GM10266 (cell line): ENCODE measurements at regions not wholly inside any gene's neighbourhood (a gene's known extent, or its start where the extent isn't known, plus 50 kb on each side); places are given as distances from the start of the nearest gene placed in this dataset.
A peak's percentile ranks its signal among the peaks of the same experiment; 100 is the strongest.

Experiments used
- DNase-seq: peaks from one replicate; pipeline ENCODE4 v3.0.0; 2012; ENCODE audit errors: extremely low spot score
- CTCF ChIP-seq: IDR thresholded peaks from 2 replicates; pipeline ENCODE4 v1.5.1; 2012; ENCODE audit warnings: mild to moderate bottlenecking, low read depth; ENCODE audit not compliant: control insufficient read depth, insufficient read depth; ENCODE audit errors: missing control alignments

- no peak for TF ChIP-seq CTCF
- DNase-seq, result no peak
Observed at GRCh38 chr6:51542475-51542874, 544.9 kb downstream of the PKHD1 start.

GRCh38 chr6:51550243-51550642 lies 537.2 kb downstream of the PKHD1 start:
- no peak for DNase-seq
- TF ChIP-seq CTCF, result no peak

- no peak for TF ChIP-seq CTCF
- no peak for DNase-seq
Observed at GRCh38 chr6:51552435-51552834, 535.0 kb downstream of the PKHD1 start.

- TF ChIP-seq CTCF, result no peak
- no peak for DNase-seq
Observed at GRCh38 chr6:51553246-51554015, 534.0 kb downstream of the PKHD1 start.

- no peak for TF ChIP-seq CTCF
- no peak for DNase-seq
Observed at GRCh38 chr6:51554029-51554428, 533.4 kb downstream of the PKHD1 start.

- TF ChIP-seq CTCF, result peak; percentile 22
- DNase-seq, result no peak
Observed at GRCh38 chr6:51559059-51559458, 528.4 kb downstream of the PKHD1 start.

- no peak for TF ChIP-seq CTCF
- peak; percentile 3 for DNase-seq
Observed at GRCh38 chr6:51562198-51562597, 525.2 kb downstream of the PKHD1 start.
